T-helper 1 cell (primary cell): ENCODE measurements at regions not wholly inside any gene's neighbourhood (a gene's known extent, or its start where the extent isn't known, plus 50 kb on each side); places are given as distances from the start of the nearest gene placed in this dataset.

Experiments used
- DNase-seq, 5 donors: peaks; one replicate each; pipeline ENCODE4 v3.0.0-alpha.2; 2012 to 2020

- peak in 4 of 5 donors; percentile 28 to 83 (median 38) for DNase-seq
Measured at GRCh38 chrX:45806410-45807121, 605.9 kb upstream of the DIPK2B start.

GRCh38 chrX:45804276-45804675, 603.6 kb upstream of the DIPK2B start:
- DNase-seq, result no peak

- peak in 1 of 5 donors; percentile 59 for DNase-seq
Measured at GRCh38 chrX:45803383-45803921, 602.8 kb upstream of the DIPK2B start.

GRCh38 chrX:45801554-45801953, 600.9 kb upstream of the DIPK2B start:
- DNase-seq, result peak in 1 of 5 donors; percentile 49

- peak; percentile 30 to 56 (median 45) for DNase-seq
Measured at GRCh38 chrX:45800746-45801453, 600.2 kb upstream of the DIPK2B start.

GRCh38 chrX:45799576-45799975, 598.9 kb upstream of the DIPK2B start:
- no peak for DNase-seq

GRCh38 chrX:45795546-45795945, 594.9 kb upstream of the DIPK2B start:
- no peak for DNase-seq

GRCh38 chrX:45794995-45795337, 594.3 kb upstream of the DIPK2B start:
- DNase-seq, result no peak

- DNase-seq, result no peak
Measured at GRCh38 chrX:45794323-45794994, 593.8 kb upstream of the DIPK2B start.

GRCh38 chrX:45788941-45789348, 588.3 kb upstream of the DIPK2B start:
- no peak for DNase-seq

GRCh38 chrX:45788315-45788714, 587.6 kb upstream of the DIPK2B start:
- no peak for DNase-seq

GRCh38 chrX:45784590-45784989, 583.9 kb upstream of the DIPK2B start:
- no peak for DNase-seq

- DNase-seq, result no peak
Measured at GRCh38 chrX:45783002-45783401, 582.3 kb upstream of the DIPK2B start.

GRCh38 chrX:45781901-45782553, 581.4 kb upstream of the DIPK2B start:
- no peak for DNase-seq

- DNase-seq, result no peak
Measured at GRCh38 chrX:45778616-45779015, 577.9 kb upstream of the DIPK2B start.

- DNase-seq, result no peak
Measured at GRCh38 chrX:45777366-45777765, 576.7 kb upstream of the DIPK2B start.

GRCh38 chrX:45775468-45775867, 574.8 kb upstream of the DIPK2B start:
- DNase-seq, result no peak

GRCh38 chrX:45774961-45775360, 574.3 kb upstream of the DIPK2B start:
- DNase-seq, result no peak

- DNase-seq, result no peak
Measured at GRCh38 chrX:45773572-45773971, 572.9 kb upstream of the DIPK2B start.

- DNase-seq, result peak; percentile 16 to 77 (median 44)
Measured at GRCh38 chrX:45771560-45772340, 571.1 kb upstream of the DIPK2B start.

GRCh38 chrX:45771114-45771513, 570.4 kb upstream of the DIPK2B start:
- DNase-seq, result no peak
